Lower leg skin (tissue), 4 donors: ENCODE measurements at regions not wholly inside any gene's neighbourhood (a gene's known extent, or its start where the extent isn't known, plus 50 kb on each side); places are given as distances from the start of the nearest gene placed in this dataset.

Experiments used
- DNase-seq, 2 donors: peaks; one replicate each; pipeline ENCODE4 v3.0.0-alpha.2; 2019; ENCODE audit warnings: low spot score in 2 of 2
- H3K4me3 ChIP-seq: fragments of 200-600 bp; sonication (generic); 2 replicates; pipeline ENCODE4 v1.5.1; 2017; ENCODE audit warnings: mild to moderate bottlenecking, low read depth; ENCODE audit not compliant: poor library complexity, severe bottlenecking
- CTCF ChIP-seq, 3 donors: fragments of 450-650 bp; IDR thresholded peaks; one replicate each; pipeline ENCODE4 v1.5.1; 2016; ENCODE audit warnings: antibody characterized with exemption in 3 of 3, mild to moderate bottlenecking in 3 of 3, moderate library complexity in 2 of 3
- POLR2A ChIP-seq, 2 donors: fragments of 450-650 bp; IDR thresholded peaks; one replicate each; pipeline ENCODE4 v1.6.1; 2016 to 2017; ENCODE audit warnings: antibody characterized with exemption in 2 of 2, mild to moderate bottlenecking in 1 of 2, moderate library complexity in 1 of 2
- WGBS, 2 donors: methylation state at CpG; one replicate each; pipeline ENCODE4 v1.1.5; 2018; 5-methylcytosine and 5-hydroxymethylcytosine counted together
- intact Hi-C: fragments of 100-400 bp; cut with DNase I; formaldehyde crosslinking; loops from one replicate; pipeline ENCODE4 v1.15.0; 2023; ENCODE audit warnings: low total_unique reads

GRCh38 chr1:8217011-8217711, 100.8 kb upstream of the SLC45A1 start:
- no peak for TF ChIP-seq POLR2A (IDR thresholded peaks at IDR 0.05)
- TF ChIP-seq CTCF (IDR thresholded peaks at IDR 0.05) = no peak
- DNase-seq = no peak
- intact Hi-C loops = no loop called here
- no peak overlapping the region for H3K4me3 ChIP-seq
- WGBS, 2 donors = 6 to 11% methylated on average over 41 to 52 of the region's 70 CpGs

GRCh38 chr1:8216005-8216404, 101.9 kb upstream of the SLC45A1 start:
- no peak overlapping the region for H3K4me3 ChIP-seq
- no peak for DNase-seq
- WGBS, 2 donors = 76 to 83% methylated on average over 1 of the region's 1 CpG
- TF ChIP-seq CTCF (IDR thresholded peaks at IDR 0.05) (no peak), POLR2A (IDR thresholded peaks at IDR 0.05) (no peak)
- intact Hi-C loops = no loop called here

- no peak overlapping the region for H3K4me3 ChIP-seq
- intact Hi-C loops = no loop called here
- no peak for TF ChIP-seq POLR2A (IDR thresholded peaks at IDR 0.05)
- TF ChIP-seq CTCF (IDR thresholded peaks at IDR 0.05) = no peak
- no peak for DNase-seq
- 83 to 86% methylated on average over 6 of the region's 6 CpGs for WGBS, 2 donors
Measured at GRCh38 chr1:8214501-8215173, 103.3 kb upstream of the SLC45A1 start.

GRCh38 chr1:8213676-8214075, 104.2 kb upstream of the SLC45A1 start:
- TF ChIP-seq POLR2A (IDR thresholded peaks at IDR 0.05) = no peak
- no peak for TF ChIP-seq CTCF (IDR thresholded peaks at IDR 0.05)
- no peak overlapping the region for H3K4me3 ChIP-seq
- 79 to 90% methylated on average over 9 of the region's 9 CpGs for WGBS, 2 donors
- DNase-seq = no peak
- intact Hi-C loops = no loop called here

GRCh38 chr1:8213136-8213535, 104.8 kb upstream of the SLC45A1 start:
- WGBS, 2 donors = 92 to 98% methylated on average over 9 of the region's 9 CpGs
- DNase-seq = no peak
- no peak overlapping the region for H3K4me3 ChIP-seq
- TF ChIP-seq CTCF (IDR thresholded peaks at IDR 0.05) (no peak), POLR2A (IDR thresholded peaks at IDR 0.05) (no peak)
- intact Hi-C loops = no loop called here
